Epithelial cell of esophagus (primary cell): ENCODE measurements at regions not wholly inside any gene's neighbourhood (a gene's known extent, or its start where the extent isn't known, plus 50 kb on each side); places are given as distances from the start of the nearest gene placed in this dataset.

Experiments
- DNase-seq: peaks from one replicate; pipeline ENCODE4 v3.0.0; 2010; ENCODE audit warnings: low read depth
- H3K4me3 ChIP-seq: 2 replicates; pipeline ENCODE4 v1.5.1; 2011; ENCODE audit warnings: mild to moderate bottlenecking, low read length, control low read depth
- TF ChIP-seq, protein P1 (sequence below): IDR thresholded peaks from 2 replicates; pipeline ENCODE4 v1.5.1; 2011; ENCODE audit warnings: low read depth, mild to moderate bottlenecking, low read length, control low read depth, inconsistent platforms; ENCODE audit not compliant: insufficient read depth; ENCODE audit errors: missing control alignments

DNA sequence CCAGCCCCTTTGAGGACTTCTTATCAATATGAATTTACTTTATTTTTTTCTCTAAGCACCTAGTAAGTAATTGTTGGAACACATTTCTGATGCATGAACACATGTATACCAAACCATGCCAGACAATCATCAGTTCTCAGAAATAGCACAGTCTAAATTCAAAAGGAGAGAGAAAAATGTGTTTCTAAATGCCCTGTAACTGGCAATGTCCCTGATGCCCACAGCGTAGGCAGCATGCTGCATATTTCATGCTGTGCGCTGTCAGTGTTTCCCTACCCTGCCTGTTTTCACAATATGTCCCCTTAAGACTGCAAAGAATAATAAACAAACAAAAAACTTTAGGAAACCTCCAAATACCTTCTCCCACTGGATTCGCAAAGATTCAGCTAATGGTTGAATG, 881.0 kb upstream of the CHAC2 start:
- no peak overlapping the region for H3K4me3 ChIP-seq
- TF ChIP-seq, protein P1, sequence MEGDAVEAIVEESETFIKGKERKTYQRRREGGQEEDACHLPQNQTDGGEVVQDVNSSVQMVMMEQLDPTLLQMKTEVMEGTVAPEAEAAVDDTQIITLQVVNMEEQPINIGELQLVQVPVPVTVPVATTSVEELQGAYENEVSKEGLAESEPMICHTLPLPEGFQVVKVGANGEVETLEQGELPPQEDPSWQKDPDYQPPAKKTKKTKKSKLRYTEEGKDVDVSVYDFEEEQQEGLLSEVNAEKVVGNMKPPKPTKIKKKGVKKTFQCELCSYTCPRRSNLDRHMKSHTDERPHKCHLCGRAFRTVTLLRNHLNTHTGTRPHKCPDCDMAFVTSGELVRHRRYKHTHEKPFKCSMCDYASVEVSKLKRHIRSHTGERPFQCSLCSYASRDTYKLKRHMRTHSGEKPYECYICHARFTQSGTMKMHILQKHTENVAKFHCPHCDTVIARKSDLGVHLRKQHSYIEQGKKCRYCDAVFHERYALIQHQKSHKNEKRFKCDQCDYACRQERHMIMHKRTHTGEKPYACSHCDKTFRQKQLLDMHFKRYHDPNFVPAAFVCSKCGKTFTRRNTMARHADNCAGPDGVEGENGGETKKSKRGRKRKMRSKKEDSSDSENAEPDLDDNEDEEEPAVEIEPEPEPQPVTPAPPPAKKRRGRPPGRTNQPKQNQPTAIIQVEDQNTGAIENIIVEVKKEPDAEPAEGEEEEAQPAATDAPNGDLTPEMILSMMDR, result no peak
- DNase-seq, result no peak

- DNase-seq, result no peak
- TF ChIP-seq, protein P1, result no peak
- H3K4me3 ChIP-seq, result no peak overlapping the region
Measured at GRCh38 chr2:52884761-52885352, 882.7 kb upstream of the CHAC2 start.

DNA sequence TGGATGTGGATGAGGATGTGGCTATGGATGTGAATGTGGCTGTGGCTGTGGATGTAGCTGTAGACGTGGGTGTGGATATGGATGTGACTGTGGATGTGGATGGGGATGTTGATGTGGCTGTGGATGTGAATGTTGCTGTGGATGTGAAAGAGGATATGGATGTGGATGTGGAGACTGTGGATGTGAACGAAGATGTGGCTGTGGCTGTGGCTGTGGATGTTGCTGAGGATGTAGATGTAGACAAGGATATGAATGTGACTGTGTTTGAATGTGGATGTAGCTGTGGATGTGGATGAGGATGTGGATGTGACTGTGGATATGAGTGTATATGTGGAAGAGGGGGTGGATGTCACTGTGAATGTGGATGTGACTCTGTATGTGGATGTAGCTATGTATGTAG, 884.6 kb upstream of the CHAC2 start:
- DNase-seq, result no peak
- H3K4me3 ChIP-seq, result no peak overlapping the region
- TF ChIP-seq, protein P1, result no peak

DNA sequence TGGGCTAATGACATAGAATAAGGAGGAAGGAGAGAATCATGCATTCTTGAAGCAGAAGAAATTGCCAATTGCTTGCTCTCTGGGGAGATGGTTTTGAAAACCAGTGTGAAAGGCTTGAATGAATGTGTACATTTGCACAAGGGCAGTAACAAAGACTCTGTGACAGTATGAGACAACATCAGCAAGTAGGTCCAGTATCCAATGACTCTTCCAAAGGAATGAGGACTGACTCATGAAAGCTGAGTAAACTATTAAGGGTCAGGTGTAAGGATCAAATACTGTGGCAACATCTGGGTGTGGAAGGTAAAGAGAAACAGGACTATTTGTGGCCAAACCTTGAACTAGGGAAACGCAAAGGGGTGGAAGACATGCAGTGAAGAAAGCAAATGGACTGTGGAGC, 886.0 kb upstream of the CHAC2 start:
- TF ChIP-seq, protein P1, result no peak
- peak; percentile 81 for DNase-seq
- H3K4me3 ChIP-seq, result no peak overlapping the region

GRCh38 chr2:52880872-52881271, 886.7 kb upstream of the CHAC2 start:
- peak; percentile 13 for DNase-seq
- TF ChIP-seq, protein P1, result no peak
- no peak overlapping the region for H3K4me3 ChIP-seq

DNA sequence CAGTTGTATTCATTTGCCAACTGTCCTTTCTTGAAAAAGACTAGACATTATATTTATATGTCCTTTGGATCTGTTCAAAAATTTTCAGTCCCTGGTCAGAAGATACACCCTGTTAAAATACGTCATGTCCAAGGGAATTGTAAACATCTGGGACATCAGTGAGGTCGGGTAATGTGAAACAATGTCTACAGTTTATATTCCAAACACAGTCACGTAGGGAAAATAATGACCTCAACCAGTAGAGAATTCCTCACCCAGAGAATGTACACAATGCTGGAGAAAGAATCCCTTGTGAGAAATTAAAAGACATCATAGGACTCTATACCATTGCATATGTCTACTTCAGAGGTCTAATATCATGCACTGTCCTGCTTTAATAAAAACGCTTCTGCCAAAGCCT, 888.0 kb upstream of the CHAC2 start:
- no peak for DNase-seq
- TF ChIP-seq, protein P1, result no peak

DNA sequence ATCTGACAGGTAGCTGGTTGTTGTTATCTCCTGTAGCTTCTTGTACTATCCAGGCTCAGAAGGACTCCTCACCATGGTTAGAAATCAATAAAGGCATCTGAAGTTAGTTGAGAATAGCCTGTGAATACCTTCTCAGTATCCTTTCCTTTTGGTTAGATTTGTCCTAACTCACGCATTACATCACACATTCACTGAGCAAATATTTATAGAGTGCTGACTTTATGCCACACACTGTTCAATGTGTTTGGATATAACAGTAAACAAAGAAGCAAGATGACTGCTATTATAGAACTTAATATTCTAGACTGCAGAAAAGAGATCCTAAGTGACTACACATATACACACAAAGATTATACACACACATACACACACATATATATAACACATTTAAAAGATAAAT, 889.9 kb upstream of the CHAC2 start:
- H3K4me3 ChIP-seq, result no peak overlapping the region
- TF ChIP-seq, protein P1, result no peak
- no peak for DNase-seq

More for the DNA sequence above, 888.0 kb upstream of the CHAC2 start:
- H3K4me3 ChIP-seq, result no peak overlapping the region
